H4 (cell line): ENCODE measurements at regions not wholly inside any gene's neighbourhood (a gene's known extent, or its start where the extent isn't known, plus 50 kb on each side); places are given as distances from the start of the nearest gene placed in this dataset.
"Not testable (repeated sequence)": the region's sequence is repeated elsewhere in the genome, so short reads cannot be mapped to it uniquely, and the experiment has no call there.

Source experiments
- DNase-seq: peaks from one replicate; pipeline ENCODE4 v3.0.0-alpha.2; 2015; ENCODE audit warnings: low spot score

DNA sequence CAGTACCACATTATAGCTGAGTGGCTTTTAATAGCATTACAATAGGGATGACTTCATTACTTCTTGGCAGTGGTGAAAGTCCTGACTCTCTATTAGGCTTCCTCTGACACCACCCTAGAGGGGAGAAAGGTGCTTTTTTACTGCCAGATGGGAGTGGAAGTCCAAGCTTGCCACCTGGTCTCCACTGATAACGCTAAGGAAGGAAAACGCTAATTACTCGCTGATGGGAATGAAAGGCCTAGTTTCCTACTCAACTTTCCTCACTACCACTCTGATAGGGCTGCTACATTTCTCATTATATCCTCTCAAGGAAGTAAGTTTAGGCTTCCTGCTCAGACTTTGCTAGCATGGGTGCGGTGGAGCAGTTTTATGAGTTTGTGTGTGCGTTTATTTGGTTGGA, 62.3 kb upstream of the PAGE3 start:
- no peak for DNase-seq

DNA sequence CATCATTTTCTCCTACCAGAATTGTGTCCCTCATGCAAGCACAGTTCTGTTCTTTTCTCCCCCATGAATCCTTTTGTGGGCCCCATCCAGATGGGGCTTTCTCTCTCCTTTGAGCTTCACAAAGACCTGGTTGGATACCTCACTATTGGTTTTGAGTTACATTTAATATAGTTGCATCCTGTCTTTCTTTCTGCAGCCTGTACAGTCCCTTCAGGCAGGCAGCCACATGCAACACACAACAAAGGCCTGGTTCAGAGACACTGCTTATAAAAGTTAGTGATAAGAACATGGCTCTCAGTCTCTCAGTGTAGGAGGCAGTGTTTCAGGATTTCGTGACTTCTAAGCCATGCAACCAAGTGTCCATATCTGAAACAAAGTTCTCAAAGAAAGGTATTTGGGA, 70.6 kb upstream of the PAGE3 start:
- no peak for DNase-seq

DNA sequence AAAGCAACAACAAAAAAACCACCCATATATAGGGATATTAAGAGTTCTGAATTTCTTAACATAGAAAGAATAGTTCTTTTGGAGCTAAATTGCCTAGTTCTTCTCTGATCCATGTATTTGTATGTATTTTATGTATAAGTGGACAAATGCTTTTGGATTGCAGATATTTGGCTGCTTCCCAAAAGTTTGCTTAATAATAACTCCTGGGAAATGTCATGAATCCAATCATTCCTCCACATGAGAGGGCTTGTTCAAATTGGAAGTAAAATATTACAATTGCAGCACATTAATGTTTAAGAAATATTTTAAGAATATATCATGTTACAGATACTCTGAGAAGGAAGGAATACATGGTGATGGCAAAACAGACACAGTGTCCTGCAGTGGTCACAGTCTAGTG, 71.5 kb upstream of the PAGE3 start:
- no peak for DNase-seq

DNA sequence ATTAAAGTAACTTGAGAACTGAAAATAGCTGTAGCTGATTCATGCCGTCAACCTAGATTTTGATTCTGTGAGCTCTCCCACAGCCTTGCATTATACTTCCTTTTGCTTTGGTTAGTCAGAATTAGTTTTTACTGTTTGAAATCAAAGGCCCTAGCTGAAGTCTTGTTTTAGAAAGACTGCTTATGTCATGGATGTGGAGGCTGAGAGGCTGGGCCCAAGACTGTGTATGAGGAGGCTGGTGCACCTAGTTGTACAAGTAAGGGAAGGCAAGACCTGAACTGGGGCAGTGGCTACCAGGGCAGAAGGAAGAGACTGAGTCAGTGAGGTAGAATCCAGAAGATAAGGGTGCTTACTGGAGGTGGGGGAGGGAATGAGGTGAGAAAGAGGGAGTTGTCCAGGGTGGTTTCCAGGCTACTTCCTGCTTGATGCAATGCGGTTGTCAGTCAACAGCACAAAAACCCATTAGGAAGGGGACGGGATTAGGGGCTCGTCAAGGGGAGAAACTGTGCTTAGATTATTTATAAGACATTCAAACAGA, 76.2 kb upstream of the PAGE3 start:
- no peak for DNase-seq

DNA sequence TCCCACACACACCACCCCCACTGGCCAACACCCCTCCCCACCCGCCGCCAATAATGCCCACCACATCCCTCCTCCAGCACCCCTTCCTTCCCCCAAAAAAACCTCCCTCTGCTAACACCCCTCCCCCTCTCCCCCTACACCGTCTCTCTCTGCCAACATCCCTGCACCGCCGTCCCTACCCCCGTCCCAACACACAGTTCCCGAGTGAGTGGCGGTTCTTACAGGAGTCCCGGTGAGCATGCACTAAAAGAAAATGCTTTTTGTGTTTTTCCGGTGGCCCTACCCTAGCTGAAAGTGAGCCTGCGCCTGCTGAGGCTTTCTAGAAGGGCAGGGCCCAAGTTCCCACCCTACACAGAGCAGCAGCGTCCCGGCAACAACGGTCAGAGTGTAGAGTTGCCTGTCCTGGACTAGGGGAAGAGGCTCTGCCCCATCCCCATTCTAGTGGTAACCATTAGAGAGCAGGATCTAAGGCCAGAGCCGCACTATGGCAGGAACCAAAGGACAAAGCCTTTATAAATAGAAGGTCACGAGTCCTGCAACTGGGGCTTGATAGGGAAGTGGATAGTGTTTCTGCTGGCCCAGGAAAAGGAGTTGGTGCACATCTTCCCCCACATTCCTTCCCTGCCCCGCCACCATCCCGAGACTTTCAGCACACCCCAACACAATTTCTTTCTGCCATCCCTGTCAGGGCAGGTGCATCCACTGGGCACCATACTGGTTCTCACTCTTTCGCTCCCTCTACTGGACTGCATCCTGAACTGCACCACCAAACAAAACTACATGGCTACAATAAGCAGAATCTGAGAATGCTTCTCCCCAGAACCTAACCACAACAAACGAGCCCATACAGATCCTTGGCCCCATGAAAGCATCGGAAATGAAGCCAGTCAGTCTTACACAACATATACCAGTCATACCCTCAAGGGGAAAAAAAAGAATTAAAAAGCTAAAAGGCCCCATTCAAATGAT, 78.1 kb upstream of the PAGE3 start:
- DNase-seq: peak; percentile 20

DNA sequence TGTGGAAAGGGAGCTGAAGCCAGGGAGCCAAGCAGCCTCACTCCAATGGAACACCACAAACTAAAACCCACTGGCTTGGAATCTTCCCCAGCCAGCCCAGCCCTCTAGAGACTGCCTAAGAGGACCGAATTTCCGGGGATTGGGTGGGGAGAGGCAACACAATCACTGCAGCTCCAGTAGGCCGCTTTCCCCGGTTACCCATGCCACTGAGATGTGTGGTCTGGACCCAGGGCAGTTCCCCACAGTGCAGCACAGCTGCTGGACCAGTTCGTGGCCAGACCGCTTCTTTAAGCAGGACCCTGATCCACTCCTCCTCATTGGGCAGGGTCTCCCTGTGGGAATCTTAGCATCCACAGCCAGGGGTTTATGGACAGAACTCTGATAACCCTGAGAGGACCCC, 91.9 kb upstream of the PAGE3 start:
- DNase-seq: no peak

DNA sequence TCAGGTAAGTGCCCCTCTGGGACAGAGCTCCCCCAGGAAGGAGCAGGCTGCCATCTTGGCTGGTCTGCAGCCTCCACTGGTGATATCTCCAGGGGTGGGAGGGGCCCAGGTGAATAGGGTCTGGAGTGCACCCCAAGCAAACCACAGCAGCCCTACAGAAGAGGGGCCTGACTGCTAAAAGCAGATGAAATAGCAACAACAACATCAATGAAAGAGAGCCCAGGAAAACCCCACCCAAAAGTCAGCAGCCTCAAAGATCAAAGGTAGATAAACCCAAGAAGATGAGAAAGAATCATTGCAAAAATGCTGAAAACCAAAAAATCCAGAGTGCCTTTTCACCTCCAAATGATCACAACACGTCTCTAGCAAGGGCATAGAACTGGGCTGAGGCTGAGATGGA, 92.5 kb upstream of the PAGE3 start:
- no peak for DNase-seq

DNA sequence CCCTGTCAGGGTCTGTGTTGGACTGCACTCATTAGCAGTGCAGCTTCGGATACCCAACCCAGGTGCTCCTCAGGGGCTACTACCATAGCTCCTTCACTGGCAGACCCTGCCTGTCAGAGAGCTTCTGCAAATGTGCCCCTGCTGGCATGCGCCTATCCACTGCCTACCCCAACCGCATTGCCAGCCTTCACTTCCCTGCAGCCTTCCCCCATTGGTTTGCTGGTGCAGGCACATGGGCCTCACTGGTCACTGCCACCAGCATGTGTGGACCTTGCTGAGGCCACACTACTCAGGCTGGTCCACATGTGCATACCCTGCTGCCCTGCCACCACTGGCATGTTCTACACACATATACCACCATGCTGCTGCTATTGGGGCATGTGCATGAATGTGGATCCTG, 72.5 kb upstream of the MAGEH1 start:
- no peak for DNase-seq

DNA sequence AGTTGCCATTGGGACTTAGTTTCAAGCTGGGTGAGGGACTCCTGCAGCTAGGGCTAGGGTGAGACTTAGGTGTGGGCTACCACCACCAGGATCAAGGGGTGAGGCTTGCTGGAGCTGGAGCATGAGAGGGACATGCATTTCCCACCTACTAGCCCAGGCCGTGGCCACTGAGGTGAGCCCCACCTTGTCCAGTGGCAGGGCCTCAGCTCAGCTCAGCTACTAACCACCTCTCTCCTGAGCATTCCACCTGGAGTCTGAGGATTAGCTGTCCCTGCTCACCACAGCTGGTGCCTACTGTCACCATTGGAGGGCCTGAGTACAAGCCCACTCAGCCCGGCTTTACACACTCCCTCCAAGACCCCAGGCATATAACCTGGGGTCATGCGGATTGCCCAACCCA, 62.6 kb upstream of the MAGEH1 start:
- DNase-seq: no peak

DNA sequence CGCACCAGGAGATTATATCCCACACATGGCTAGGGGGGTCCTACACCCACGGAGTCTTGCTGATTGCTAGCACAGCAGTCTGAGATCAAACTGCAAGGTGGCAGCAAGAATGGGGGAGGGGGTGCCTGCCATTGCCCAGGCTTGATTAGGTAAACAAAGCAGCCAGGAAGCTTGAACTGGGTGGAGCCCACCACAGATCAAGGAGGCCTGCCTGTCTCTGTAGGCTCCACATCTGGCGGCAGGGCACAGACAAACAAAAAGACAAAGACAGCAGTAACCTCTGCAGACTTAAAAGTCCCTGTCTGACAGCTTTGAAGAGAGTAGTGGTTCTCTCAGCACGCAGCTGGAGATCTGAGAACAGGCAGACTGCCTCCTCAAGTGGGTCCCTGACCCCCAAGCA, 55.1 kb upstream of the MAGEH1 start:
- not testable (repeated sequence) for DNase-seq
